GM23338 (cell line): ENCODE measurements at regions not wholly inside any gene's neighbourhood (a gene's known extent, or its start where the extent isn't known, plus 50 kb on each side); places are given as distances from the start of the nearest gene placed in this dataset. TPM values are rescaled to one million over a fixed set of nuclear protein-coding genes. Genes with fewer than 3 reads are reported as not detected.

Experiments used
- REST ChIP-seq: IDR thresholded peaks from one replicate; pipeline ENCODE4 v1.6.1; 2018; ENCODE audit warnings: antibody characterized with exemption; ENCODE audit not compliant: unreplicated experiment
- STAT1 ChIP-seq: IDR thresholded peaks from one replicate; pipeline ENCODE4 v1.6.1; 2016; ENCODE audit warnings: antibody characterized with exemption; ENCODE audit not compliant: unreplicated experiment
- small RNA-seq: library from RNA; depleted of rRNA; stranded (forward); fragments of <200 nt; gene quantifications from one replicate; pipeline ENCODE3, GENCODE V24; 2014; ENCODE audit warnings: low replicate concordance
- TF ChIP-seq, protein P1 (sequence below): IDR thresholded peaks from 2 replicates; pipeline ENCODE4 v1.6.1; 2016; ENCODE audit warnings: antibody characterized with exemption

GRCh38 chr5:20420991-20421595, 433.1 kb upstream of the CDH18 start (continued):
- TF ChIP-seq REST (no peak), STAT1 (no peak)
- TF ChIP-seq, protein P1, sequence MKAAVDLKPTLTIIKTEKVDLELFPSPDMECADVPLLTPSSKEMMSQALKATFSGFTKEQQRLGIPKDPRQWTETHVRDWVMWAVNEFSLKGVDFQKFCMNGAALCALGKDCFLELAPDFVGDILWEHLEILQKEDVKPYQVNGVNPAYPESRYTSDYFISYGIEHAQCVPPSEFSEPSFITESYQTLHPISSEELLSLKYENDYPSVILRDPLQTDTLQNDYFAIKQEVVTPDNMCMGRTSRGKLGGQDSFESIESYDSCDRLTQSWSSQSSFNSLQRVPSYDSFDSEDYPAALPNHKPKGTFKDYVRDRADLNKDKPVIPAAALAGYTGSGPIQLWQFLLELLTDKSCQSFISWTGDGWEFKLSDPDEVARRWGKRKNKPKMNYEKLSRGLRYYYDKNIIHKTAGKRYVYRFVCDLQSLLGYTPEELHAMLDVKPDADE, result no peak

Small RNA genes lying in the stretch of these regions (small RNA-seq; reads per million reads assigned to genes)
- not detected for gene AC091946.2
- not detected for gene AC140172.1
